ENCODE measurements at regions not wholly inside any gene's neighbourhood (a gene's known extent, or its start where the extent isn't known, plus 50 kb on each side); places are given as distances from the start of the nearest gene placed in this dataset.

- Histone ChIP-seq H3K4me1 (ENCODE audit: insufficient read depth, low read length) (no peaks in the 10 kb centered on the region), H3K9ac (ENCODE audit: low read depth, low read length) (no peak overlapping the region), H3K36me3 (ENCODE audit: insufficient read depth, low read length) (no peaks in the 10 kb centered on the region), H3K9me3 (ENCODE audit: control insufficient read depth, insufficient read depth, low read length) (no peaks in the 10 kb centered on the region)
Measured at GRCh38 chr11:81487109-81487508, 1246.6 kb downstream of the FAM181B start.

- Histone ChIP-seq H3K36me3 (ENCODE audit: insufficient read depth, low read length) (no peaks in the 10 kb centered on the region), H3K4me1 (ENCODE audit: insufficient read depth, low read length) (no peaks in the 10 kb centered on the region), H3K9ac (ENCODE audit: low read depth, low read length) (no peak overlapping the region), H3K9me3 (ENCODE audit: control insufficient read depth, insufficient read depth, low read length) (no peaks in the 10 kb centered on the region)
Measured at GRCh38 chr11:81484196-81484595, 1249.5 kb downstream of the FAM181B start.

- H3K9ac ChIP-seq (ENCODE audit: low read depth, low read length), result no peak overlapping the region
- H3K9me3 ChIP-seq (ENCODE audit: control insufficient read depth, insufficient read depth, low read length), result no peaks in the 10 kb centered on the region
- no peaks in the 10 kb centered on the region for H3K36me3 ChIP-seq (ENCODE audit: insufficient read depth, low read length)
- no peaks in the 10 kb centered on the region for H3K4me1 ChIP-seq (ENCODE audit: insufficient read depth, low read length)
Measured at GRCh38 chr11:81477277-81477676, 1256.4 kb downstream of the FAM181B start.

GRCh38 chr11:81476345-81476744 is 1257.3 kb downstream of the FAM181B start:
- Histone ChIP-seq H3K9me3 (ENCODE audit: control insufficient read depth, insufficient read depth, low read length) (no peaks in the 10 kb centered on the region), H3K9ac (ENCODE audit: low read depth, low read length) (no peak overlapping the region), H3K4me1 (ENCODE audit: insufficient read depth, low read length) (no peaks in the 10 kb centered on the region), H3K36me3 (ENCODE audit: insufficient read depth, low read length) (no peaks in the 10 kb centered on the region)

GRCh38 chr11:81472646-81473045 is 1261.0 kb downstream of the FAM181B start:
- Histone ChIP-seq H3K36me3 (ENCODE audit: insufficient read depth, low read length) (no peaks in the 10 kb centered on the region), H3K9me3 (ENCODE audit: control insufficient read depth, insufficient read depth, low read length) (no peaks in the 10 kb centered on the region), H3K4me1 (ENCODE audit: insufficient read depth, low read length) (no peaks in the 10 kb centered on the region), H3K9ac (ENCODE audit: low read depth, low read length) (no peak overlapping the region)

GRCh38 chr11:81470446-81470845 is 1263.2 kb downstream of the FAM181B start:
- no peaks in the 10 kb centered on the region for H3K4me1 ChIP-seq (ENCODE audit: insufficient read depth, low read length)

DNA sequence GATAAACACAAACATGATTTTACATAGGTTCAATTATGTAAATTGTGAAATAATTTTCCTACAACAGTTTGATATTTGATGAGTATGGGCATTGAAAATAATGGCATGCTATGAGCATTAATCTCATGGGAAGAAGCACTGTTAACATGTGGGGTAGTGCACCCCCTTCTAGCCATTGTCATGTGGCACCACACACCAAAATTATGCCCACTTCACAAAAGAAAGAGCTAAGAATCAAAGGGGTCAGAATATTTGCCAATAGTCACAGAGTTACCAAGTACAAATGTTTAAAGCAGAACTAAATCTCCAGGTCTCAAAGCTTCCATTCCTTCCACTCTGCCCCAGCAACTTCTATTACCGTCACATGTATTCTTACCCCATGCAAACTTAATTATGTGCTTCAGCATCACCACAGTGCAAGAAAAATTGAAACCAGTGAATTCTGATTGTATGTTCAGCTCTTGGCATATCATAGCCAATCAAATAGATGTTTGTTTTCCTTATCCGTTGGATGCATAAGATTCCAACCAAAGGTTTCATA is 1273.8 kb downstream of the FAM181B start:
- H3K36me3 ChIP-seq (ENCODE audit: insufficient read depth, low read length), result no peaks in the 10 kb centered on the region
- H3K9ac ChIP-seq (ENCODE audit: low read depth, low read length), result no peak overlapping the region
- no peaks in the 10 kb centered on the region for H3K4me1 ChIP-seq (ENCODE audit: insufficient read depth, low read length)
- no peaks in the 10 kb centered on the region for H3K9me3 ChIP-seq (ENCODE audit: control insufficient read depth, insufficient read depth, low read length)

More at GRCh38 chr11:81470446-81470845, 1263.2 kb downstream of the FAM181B start:
- Histone ChIP-seq H3K36me3 (ENCODE audit: insufficient read depth, low read length) (no peaks in the 10 kb centered on the region), H3K9me3 (ENCODE audit: control insufficient read depth, insufficient read depth, low read length) (no peaks in the 10 kb centered on the region), H3K9ac (ENCODE audit: low read depth, low read length) (no peak overlapping the region)

GRCh38 chr11:81449588-81450156 is 1284.0 kb downstream of the FAM181B start:
- H3K4me1 ChIP-seq (ENCODE audit: insufficient read depth, low read length), result no peaks in the 10 kb centered on the region
- H3K36me3 ChIP-seq (ENCODE audit: insufficient read depth, low read length), result no peaks in the 10 kb centered on the region
- H3K9me3 ChIP-seq (ENCODE audit: control insufficient read depth, insufficient read depth, low read length), result no peaks in the 10 kb centered on the region; the same call in 1 of the 2 replicates
- no peak overlapping the region for H3K9ac ChIP-seq (ENCODE audit: low read depth, low read length)

GRCh38 chr11:81444297-81444696 is 1289.4 kb downstream of the FAM181B start:
- Histone ChIP-seq H3K9ac (ENCODE audit: low read depth, low read length) (no peak overlapping the region), H3K36me3 (ENCODE audit: insufficient read depth, low read length) (no peaks in the 10 kb centered on the region), H3K9me3 (ENCODE audit: control insufficient read depth, insufficient read depth, low read length) (no peaks in the 10 kb centered on the region)

GRCh38 chr11:81432333-81432732 is 1301.3 kb downstream of the FAM181B start:
- Histone ChIP-seq H3K9ac (ENCODE audit: low read depth, low read length) (no peak overlapping the region), H3K9me3 (ENCODE audit: control insufficient read depth, insufficient read depth, low read length) (no peaks in the 10 kb centered on the region)

More at GRCh38 chr11:81444297-81444696, 1289.4 kb downstream of the FAM181B start:
- H3K4me1 ChIP-seq (ENCODE audit: insufficient read depth, low read length), result no peaks in the 10 kb centered on the region

GRCh38 chr11:81424822-81425221 is 1308.8 kb downstream of the FAM181B start:
- Histone ChIP-seq H3K36me3 (ENCODE audit: insufficient read depth, low read length) (no peaks in the 10 kb centered on the region), H3K9ac (ENCODE audit: low read depth, low read length) (no peak overlapping the region), H3K4me1 (ENCODE audit: insufficient read depth, low read length) (peaks cover 9% of the 10 kb centered on the region), H3K9me3 (ENCODE audit: control insufficient read depth, insufficient read depth, low read length) (no peaks in the 10 kb centered on the region)

More at GRCh38 chr11:81432333-81432732, 1301.3 kb downstream of the FAM181B start:
- Histone ChIP-seq H3K36me3 (ENCODE audit: insufficient read depth, low read length) (no peaks in the 10 kb centered on the region), H3K4me1 (ENCODE audit: insufficient read depth, low read length) (no peaks in the 10 kb centered on the region)

DNA sequence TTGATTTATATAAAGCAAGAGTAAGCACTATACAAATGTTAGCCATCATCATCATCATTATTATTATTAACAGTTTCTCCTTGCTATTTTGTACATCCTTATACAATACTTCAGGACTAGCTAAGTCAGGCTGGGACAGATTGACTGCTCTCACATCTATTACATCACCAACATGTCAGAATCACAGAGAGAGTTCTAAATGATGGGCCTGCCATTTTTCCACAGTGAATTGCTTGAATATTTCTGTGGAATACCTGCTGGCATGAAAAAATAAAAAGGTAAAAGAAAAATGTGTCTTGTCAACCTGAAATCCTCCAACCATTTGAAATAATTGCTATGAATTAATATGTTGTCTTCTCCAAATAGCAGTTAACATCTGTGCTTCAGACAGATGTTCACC is 1311.3 kb downstream of the FAM181B start:
- Histone ChIP-seq H3K9ac (ENCODE audit: low read depth, low read length) (no peak overlapping the region), H3K4me1 (ENCODE audit: insufficient read depth, low read length) (peaks cover 9% of the 10 kb centered on the region), H3K36me3 (ENCODE audit: insufficient read depth, low read length) (no peaks in the 10 kb centered on the region), H3K9me3 (ENCODE audit: control insufficient read depth, insufficient read depth, low read length) (no peaks in the 10 kb centered on the region)

DNA sequence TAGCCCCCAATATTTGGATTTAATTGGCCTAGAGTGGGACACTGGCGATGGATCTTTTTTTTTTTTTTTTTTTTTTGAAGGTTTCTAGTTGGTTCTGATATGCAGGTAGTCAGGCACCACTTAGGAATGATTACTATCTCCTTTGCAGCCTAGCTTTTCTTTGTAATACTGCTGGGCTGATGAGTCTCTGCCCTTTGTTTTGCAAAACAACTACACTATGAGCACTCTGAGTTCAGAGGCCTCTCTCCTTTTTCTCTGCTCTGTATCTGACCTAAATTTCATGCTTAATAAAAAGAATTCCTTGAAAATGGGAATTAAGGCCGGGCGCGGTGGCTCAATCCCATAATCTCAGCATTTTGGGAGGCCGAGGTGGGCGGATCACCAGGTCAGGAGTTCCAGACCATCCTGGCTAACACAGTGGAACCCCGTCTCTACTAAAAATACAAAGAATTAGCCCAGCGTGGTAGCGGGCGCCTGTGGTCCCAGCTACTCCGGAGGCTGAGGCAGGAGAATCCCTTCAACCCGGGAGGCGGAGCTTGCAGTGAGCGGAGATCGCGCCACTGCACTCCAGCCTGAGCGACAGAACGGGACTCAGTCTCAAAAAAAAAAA is 1312.3 kb downstream of the FAM181B start:
- peaks cover 9% of the 10 kb centered on the region for H3K4me1 ChIP-seq (ENCODE audit: insufficient read depth, low read length)
- H3K9me3 ChIP-seq (ENCODE audit: control insufficient read depth, insufficient read depth, low read length), result no peaks in the 10 kb centered on the region
- H3K9ac ChIP-seq (ENCODE audit: low read depth, low read length), result peak overlapping the region; percentile 47; the same call in 1 of the 2 replicates
- no peaks in the 10 kb centered on the region for H3K36me3 ChIP-seq (ENCODE audit: insufficient read depth, low read length)

DNA sequence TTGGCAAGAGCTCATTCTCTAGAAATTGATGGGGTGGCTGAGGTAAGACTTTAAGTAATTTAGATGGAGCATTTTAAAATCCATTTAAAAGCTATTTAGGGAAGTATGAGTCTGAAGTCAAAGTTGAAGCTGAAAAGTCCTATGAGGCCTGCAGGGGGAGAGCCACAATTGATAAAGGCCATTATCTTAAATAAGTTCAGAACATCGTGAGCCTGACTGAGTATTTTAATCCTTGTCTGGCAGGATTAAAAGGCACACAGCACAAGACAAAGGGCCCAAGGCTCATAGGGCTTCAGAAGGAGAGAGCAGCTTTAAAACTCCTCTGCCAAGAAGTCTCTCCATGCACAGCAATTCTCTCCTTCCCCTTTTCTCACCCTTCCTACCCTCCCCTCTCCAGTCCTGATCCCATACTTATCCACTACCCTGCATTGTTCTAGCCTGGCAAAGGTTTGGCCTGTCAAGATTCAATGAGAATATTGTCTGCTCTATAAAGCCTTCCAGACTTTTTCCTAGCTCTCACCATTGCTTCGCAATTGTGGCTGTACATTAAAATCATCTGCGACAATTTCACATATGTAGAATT is 1312.9 kb downstream of the FAM181B start:
- peaks cover 9% of the 10 kb centered on the region for H3K4me1 ChIP-seq (ENCODE audit: insufficient read depth, low read length)
- peak overlapping the region; percentile 47; the same call in 1 of the 2 replicates for H3K9ac ChIP-seq (ENCODE audit: low read depth, low read length)
- no peaks in the 10 kb centered on the region for H3K36me3 ChIP-seq (ENCODE audit: insufficient read depth, low read length)
- H3K9me3 ChIP-seq (ENCODE audit: control insufficient read depth, insufficient read depth, low read length), result no peaks in the 10 kb centered on the region

DNA sequence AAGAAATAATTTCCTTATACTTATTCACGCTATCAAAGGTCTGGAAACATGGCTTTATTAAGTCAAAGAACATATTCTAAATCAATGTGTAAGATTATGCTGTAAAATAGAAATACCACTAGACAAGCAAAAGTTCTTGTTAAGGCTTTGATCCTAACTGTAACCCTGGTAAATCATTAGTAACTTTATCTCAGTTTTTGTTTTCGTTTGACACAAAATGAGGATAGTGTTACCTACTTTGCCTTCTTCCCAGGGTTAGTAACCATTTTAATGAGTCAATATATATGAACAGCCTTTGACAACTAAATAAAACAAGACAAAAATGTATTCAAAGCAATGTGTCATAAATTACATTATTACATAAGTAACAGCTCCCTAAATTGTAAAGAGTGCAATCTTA is 1336.3 kb downstream of the FAM181B start:
- no peak overlapping the region for H3K9ac ChIP-seq (ENCODE audit: low read depth, low read length)
- no peaks in the 10 kb centered on the region for H3K9me3 ChIP-seq (ENCODE audit: control insufficient read depth, insufficient read depth, low read length)
- H3K4me1 ChIP-seq (ENCODE audit: insufficient read depth, low read length), result no peaks in the 10 kb centered on the region
- no peaks in the 10 kb centered on the region for H3K36me3 ChIP-seq (ENCODE audit: insufficient read depth, low read length)

Measured in ES-I3 (cell line).